Panc1 (cell line): ENCODE measurements at regions not wholly inside any gene's neighbourhood (a gene's known extent, or its start where the extent isn't known, plus 50 kb on each side); places are given as distances from the start of the nearest gene placed in this dataset.

Experiments used
- ATAC-seq: fragments of 200-7000 bp; cut with Tn5 transposase; 2 replicates; pipeline ENCODE4 v1.9.1; 2020; ENCODE audit warnings: mild to moderate bottlenecking, moderate library complexity
- BruUV-seq: library from RNA; stranded (reverse); fragments of 400-500 nt; replicated peaks from 2 replicates; lab custom pipeline; 2021; lab: Mats Ljungman, UMichigan
- CTCF ChIA-PET: fragments of 300-600 bp; sonication (Branson Sonifier 250); formaldehyde crosslinking; loops from one replicate; lab custom pipeline; 2022; ENCODE audit warnings: antibody characterized with exemption; lab: Charles Lee
- POLR2A ChIA-PET: fragments of 300-600 bp; sonication (Branson Sonifier 250); formaldehyde crosslinking; loops from one replicate; lab custom pipeline; 2022; ENCODE audit warnings: antibody characterized with exemption; lab: Charles Lee
- DNase-seq: peaks from one replicate; pipeline ENCODE4 v3.0.0-alpha.2; 2010; ENCODE audit warnings: low read depth, low spot score
- H3K27ac ChIP-seq: 2 replicates; pipeline ENCODE4 v1.5.1; 2011; ENCODE audit warnings: mild to moderate bottlenecking, low read length, inconsistent platforms
- H3K27me3 ChIP-seq: fragments of 200-500 bp; sonication (Bioruptor generic); 2 replicates; pipeline ENCODE4 v1.6.0; 2014; ENCODE audit warnings: low read length, inconsistent platforms; ENCODE audit not compliant: control insufficient read depth, insufficient read depth
- H3K36me3 ChIP-seq: fragments of 200-500 bp; sonication (Bioruptor generic); 2 replicates; pipeline ENCODE4 v1.5.1; 2014; ENCODE audit warnings: inconsistent platforms, mild to moderate bottlenecking, low read length, moderate library complexity; ENCODE audit not compliant: control insufficient read depth, insufficient read depth
- H3K4me1 ChIP-seq: 2 replicates; pipeline ENCODE4 v1.5.1; 2011; ENCODE audit warnings: inconsistent platforms, mild to moderate bottlenecking, low read length, moderate library complexity; ENCODE audit not compliant: control insufficient read depth, insufficient read depth
- H3K4me3 ChIP-seq, 2 experiments: 2 replicates each; pipeline ENCODE4 v1.5.1; 2011 to 2012; ENCODE audit warnings: low read depth in 2 of 2, low read length in 2 of 2, mild to moderate bottlenecking in 2 of 2, inconsistent platforms in 1 of 2, moderate library complexity in 1 of 2
- H3K9me3 ChIP-seq: fragments of 200-500 bp; sonication (Bioruptor generic); 2 replicates; pipeline ENCODE4 v1.5.1; 2014; ENCODE audit warnings: low read depth, mild to moderate bottlenecking, inconsistent platforms, low read length, moderate library complexity; ENCODE audit not compliant: control insufficient read depth, insufficient read depth
- POLR2AphosphoS5 ChIP-seq: IDR thresholded peaks from 2 replicates; pipeline ENCODE4 v1.6.1; 2012; ENCODE audit warnings: mild to moderate bottlenecking, low read depth, low read length, moderate library complexity
- SIN3A ChIP-seq: IDR thresholded peaks from 2 replicates; pipeline ENCODE4 v1.6.1; 2012; ENCODE audit warnings: low read depth, mild to moderate bottlenecking, low read length, moderate library complexity, borderline replicate concordance; ENCODE audit not compliant: insufficient read depth
- TCF7L2 ChIP-seq: IDR thresholded peaks from 2 replicates; pipeline ENCODE4 v1.6.1; 2011; ENCODE audit warnings: mild to moderate bottlenecking, low read depth, low read length, inconsistent platforms
- in situ Hi-C: cut with HindIII; loops from 2 replicates; pipeline ENCODE4 v1.10.0; 2016; ENCODE audit warnings: low sequenced_read_pairs, low pct_unique_long_range_greater_than_20kb
- intact Hi-C: fragments of 100-400 bp; cut with micrococcal nuclease; formaldehyde crosslinking; loops from one replicate; pipeline ENCODE4 v1.10.0; 2022; ENCODE audit not compliant: unreplicated experiment
- TF ChIP-seq, protein P1 (sequence below), 2 experiments: IDR thresholded peaks; 2 replicates each; pipeline ENCODE4 v1.6.1; 2011 to 2012; ENCODE audit warnings: low read depth in 2 of 2, control low read depth in 1 of 2, low read length in 1 of 2, mild to moderate bottlenecking in 1 of 2, moderate library complexity in 1 of 2; ENCODE audit not compliant: insufficient read depth in 1 of 2
- TF ChIP-seq, protein P2 (sequence below): fragments of 450-650 bp; IDR thresholded peaks from 2 replicates; pipeline ENCODE4 v1.5.1; 2017; ENCODE audit warnings: mild to moderate bottlenecking

DNA sequence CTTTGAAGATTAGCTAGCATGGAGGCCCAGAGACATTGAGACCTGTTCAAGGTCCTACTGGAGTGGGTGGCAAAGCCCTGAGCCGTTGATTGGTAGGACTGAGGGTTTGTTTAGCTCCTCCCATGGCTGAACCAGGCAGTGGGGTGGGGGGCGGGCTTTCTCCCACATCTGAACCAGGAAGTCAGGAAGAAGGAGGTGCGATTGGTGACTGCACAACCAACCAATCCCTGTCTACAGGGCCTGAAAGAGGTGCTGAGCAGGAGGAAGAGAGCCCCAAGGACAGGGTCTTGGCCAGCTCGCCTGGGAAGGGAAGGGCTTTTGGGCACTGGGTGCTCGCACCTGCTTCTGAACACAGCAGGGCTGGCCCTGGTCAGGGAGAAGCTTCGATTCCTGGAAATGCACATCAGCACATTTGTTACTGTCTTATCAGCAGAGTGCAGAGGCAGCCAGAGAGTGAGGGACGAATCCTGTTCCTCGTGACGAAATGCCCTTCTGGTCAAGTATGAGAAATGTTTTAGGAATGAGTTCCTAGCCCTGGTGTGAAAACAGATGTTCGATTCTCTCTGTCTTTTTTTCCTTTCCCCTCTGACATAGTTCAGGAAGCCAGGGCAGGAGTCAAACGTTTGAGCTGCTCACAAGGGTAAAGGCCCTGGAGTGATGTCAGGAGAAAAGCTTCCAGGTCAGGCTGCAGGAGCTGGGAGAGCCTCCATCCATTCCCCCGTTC is 294.8 kb upstream of the KLF4 start:
- Histone ChIP-seq H3K9me3 (no peaks in the 10 kb centered on the region), H3K4me3 (no peak overlapping the region), H3K4me1 (no peaks in the 10 kb centered on the region), H3K27ac (no peak overlapping the region), H3K36me3 (no peaks in the 10 kb centered on the region), H3K27me3 (no peaks in the 10 kb centered on the region)
- DNase-seq (no peak), ATAC-seq (no peak)
- in situ Hi-C loops (no loop called here), intact Hi-C loops (no loop called here)
- ChIA-PET POLR2A (no interaction called here), CTCF (no interaction called here)
- no peak for TF ChIP-seq TCF7L2
- TF ChIP-seq SIN3A: no peak
- TF ChIP-seq, protein P1, sequence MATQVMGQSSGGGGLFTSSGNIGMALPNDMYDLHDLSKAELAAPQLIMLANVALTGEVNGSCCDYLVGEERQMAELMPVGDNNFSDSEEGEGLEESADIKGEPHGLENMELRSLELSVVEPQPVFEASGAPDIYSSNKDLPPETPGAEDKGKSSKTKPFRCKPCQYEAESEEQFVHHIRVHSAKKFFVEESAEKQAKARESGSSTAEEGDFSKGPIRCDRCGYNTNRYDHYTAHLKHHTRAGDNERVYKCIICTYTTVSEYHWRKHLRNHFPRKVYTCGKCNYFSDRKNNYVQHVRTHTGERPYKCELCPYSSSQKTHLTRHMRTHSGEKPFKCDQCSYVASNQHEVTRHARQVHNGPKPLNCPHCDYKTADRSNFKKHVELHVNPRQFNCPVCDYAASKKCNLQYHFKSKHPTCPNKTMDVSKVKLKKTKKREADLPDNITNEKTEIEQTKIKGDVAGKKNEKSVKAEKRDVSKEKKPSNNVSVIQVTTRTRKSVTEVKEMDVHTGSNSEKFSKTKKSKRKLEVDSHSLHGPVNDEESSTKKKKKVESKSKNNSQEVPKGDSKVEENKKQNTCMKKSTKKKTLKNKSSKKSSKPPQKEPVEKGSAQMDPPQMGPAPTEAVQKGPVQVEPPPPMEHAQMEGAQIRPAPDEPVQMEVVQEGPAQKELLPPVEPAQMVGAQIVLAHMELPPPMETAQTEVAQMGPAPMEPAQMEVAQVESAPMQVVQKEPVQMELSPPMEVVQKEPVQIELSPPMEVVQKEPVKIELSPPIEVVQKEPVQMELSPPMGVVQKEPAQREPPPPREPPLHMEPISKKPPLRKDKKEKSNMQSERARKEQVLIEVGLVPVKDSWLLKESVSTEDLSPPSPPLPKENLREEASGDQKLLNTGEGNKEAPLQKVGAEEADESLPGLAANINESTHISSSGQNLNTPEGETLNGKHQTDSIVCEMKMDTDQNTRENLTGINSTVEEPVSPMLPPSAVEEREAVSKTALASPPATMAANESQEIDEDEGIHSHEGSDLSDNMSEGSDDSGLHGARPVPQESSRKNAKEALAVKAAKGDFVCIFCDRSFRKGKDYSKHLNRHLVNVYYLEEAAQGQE (IDR thresholded peaks at IDR 0.05; ENCODE audit: insufficient read depth in 1 of 2, low read depth in 2 of 2, low read length in 1 of 2): no peak
- no peak for TF ChIP-seq POLR2AphosphoS5
- TF ChIP-seq, protein P2, sequence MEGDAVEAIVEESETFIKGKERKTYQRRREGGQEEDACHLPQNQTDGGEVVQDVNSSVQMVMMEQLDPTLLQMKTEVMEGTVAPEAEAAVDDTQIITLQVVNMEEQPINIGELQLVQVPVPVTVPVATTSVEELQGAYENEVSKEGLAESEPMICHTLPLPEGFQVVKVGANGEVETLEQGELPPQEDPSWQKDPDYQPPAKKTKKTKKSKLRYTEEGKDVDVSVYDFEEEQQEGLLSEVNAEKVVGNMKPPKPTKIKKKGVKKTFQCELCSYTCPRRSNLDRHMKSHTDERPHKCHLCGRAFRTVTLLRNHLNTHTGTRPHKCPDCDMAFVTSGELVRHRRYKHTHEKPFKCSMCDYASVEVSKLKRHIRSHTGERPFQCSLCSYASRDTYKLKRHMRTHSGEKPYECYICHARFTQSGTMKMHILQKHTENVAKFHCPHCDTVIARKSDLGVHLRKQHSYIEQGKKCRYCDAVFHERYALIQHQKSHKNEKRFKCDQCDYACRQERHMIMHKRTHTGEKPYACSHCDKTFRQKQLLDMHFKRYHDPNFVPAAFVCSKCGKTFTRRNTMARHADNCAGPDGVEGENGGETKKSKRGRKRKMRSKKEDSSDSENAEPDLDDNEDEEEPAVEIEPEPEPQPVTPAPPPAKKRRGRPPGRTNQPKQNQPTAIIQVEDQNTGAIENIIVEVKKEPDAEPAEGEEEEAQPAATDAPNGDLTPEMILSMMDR: no peak
- BruUV-seq: no TSS peak

DNA sequence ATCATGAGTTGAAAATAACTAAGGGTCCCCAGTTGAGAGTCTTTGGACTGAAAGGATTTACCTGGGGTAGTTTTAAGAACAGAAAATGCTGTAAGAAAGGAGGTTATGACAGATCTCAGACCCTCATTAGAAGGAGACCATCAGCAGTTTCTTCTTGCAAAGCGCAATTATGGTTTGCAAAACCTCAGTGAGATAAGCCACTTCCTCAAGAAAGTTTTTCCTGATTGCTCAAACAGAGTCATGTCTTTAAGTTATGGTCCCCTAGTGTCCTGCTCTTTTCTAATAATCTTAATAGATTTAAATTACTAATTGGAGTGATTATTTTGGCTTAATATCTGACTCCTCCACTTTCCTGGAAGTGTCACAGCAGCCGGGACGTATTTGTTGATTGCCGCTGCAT is 293.2 kb upstream of the KLF4 start:
- DNase-seq: no peak
- POLR2A ChIA-PET: no interaction called here
- BruUV-seq: no TSS peak
- Histone ChIP-seq H3K27me3 (no peaks in the 10 kb centered on the region), H3K4me3 (no peak overlapping the region), H3K27ac (no peak overlapping the region), H3K9me3 (no peaks in the 10 kb centered on the region), H3K36me3 (no peaks in the 10 kb centered on the region), H3K4me1 (no peaks in the 10 kb centered on the region)
- intact Hi-C loops (no loop called here), in situ Hi-C loops (no loop called here)
- ATAC-seq: no peak
- CTCF ChIA-PET: no interaction called here
- TF ChIP-seq SIN3A: no peak
- TF ChIP-seq POLR2AphosphoS5: no peak
- TF ChIP-seq, protein P2: no peak
- TF ChIP-seq TCF7L2: no peak
- TF ChIP-seq, protein P1 (IDR thresholded peaks at IDR 0.05; ENCODE audit: insufficient read depth in 1 of 2, low read depth in 2 of 2, low read length in 1 of 2): no peak
